ENCODE measurements at regions not wholly inside any gene's neighbourhood (a gene's known extent, or its start where the extent isn't known, plus 50 kb on each side); places are given as distances from the start of the nearest gene placed in this dataset.

DNA sequence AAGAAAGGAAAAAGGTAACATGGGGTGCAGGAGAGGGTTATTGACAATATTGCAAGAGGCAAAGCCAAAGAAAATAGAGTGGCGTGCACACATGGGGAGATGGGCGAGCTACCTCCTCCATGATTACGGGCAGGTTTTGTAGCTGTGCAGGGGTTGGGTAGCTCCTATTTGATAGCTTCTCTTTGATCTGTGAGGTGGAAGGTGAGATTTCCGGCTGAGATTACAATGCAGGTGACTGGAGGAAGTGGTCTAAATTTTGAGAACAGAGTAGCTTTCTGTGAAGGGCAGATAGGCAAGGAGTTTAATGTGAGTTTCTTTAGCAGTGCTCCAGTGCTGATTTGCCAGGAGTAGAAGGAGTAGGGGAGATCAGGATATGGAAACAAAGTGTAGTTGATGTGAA lies 263.4 kb downstream of the PLA2G4A start:
- no peak for DNase-seq

DNA sequence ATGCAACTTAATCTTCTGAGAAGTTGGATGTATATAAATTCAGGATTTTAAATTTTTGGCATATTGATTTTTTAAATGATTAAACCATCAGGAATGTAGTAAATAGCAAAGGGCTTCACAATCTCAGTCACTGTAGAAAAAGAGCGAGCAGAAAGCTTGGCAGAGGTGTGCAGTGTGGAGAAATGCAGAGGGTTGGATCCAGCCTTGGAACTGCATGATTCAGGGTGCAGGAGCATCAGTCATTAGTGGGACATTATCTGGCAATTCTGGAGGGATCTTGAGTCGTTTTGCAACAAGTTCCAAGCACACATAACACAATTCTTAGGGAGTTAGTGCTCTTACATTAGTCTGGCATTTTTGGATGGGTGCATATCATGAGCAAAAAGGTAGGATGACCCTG lies 267.9 kb downstream of the PLA2G4A start:
- no peak for DNase-seq

DNA sequence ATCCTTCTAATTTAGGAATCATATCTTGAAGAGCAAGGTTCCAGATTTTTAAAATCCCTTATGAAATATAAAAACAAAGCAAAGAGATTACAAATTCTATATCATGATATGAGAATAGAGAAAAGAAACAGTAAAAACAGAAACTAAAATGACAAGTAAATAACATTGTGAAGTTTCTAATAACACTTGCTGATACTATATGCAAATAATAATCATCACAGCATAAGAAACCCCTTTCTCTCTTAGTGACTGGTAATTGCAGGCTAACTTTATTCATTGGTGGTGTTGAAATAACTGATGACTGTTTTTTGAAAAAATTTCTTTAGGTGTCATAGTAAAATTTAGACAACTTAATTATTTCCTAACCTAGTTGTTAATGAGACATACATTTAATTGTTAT lies 281.6 kb downstream of the PLA2G4A start:
- no peak for DNase-seq

DNA sequence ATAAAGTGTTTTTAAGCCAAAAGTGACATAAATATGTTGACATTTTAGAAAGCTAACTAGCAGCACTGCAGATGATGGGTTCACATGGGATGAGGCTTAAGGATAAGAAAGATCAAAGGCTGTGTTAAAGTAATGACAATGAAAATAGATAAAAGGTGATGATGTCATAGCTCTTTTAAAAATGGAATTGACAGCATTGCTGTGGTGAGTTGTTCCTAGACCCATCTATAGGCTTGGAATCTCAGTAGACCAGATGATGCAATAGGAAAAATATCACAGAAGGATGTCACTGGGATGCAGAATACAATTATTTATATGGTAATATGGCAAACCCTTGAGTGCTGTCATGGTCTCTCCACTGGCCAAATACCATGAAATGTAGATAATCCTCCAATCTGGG lies 286.0 kb downstream of the PLA2G4A start:
- DNase-seq = no peak

DNA sequence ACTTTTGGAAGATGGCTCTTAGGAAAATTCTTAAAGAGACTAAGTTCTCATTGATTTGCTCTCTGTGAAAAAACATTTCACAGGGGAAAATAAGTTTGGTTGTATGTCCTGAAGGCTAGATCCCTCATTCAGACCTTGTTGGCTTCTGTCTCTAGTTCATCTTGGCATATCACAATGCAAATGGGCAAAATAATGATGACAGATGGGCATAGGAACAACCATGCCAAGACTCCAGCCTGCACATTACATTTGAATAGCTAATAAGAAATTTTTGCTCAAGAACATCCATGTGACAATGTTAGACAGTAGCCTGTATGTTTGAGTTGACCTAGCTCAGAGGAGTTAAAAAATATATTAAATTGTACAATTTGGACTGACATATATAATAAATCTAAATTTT lies 292.9 kb downstream of the PLA2G4A start:
- DNase-seq = no peak

DNA sequence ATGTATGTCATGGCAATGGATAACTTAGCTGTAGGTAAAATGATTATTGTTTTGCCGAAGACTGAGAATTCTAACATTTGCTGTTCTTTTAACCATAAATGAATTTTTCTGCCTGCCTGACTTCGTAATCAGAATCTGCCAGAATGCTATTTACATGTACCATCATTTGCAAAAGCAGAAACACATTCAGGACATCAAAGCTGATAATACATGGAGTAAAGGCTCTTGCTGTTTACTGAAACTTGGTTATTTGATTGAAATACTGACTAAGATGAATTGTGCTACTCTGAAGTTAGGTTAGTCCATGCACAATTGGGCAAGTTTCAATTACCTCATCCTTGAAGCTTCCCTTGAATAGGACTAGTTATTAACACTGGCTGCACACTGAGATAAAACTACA lies 293.8 kb downstream of the PLA2G4A start:
- DNase-seq = no peak

DNA sequence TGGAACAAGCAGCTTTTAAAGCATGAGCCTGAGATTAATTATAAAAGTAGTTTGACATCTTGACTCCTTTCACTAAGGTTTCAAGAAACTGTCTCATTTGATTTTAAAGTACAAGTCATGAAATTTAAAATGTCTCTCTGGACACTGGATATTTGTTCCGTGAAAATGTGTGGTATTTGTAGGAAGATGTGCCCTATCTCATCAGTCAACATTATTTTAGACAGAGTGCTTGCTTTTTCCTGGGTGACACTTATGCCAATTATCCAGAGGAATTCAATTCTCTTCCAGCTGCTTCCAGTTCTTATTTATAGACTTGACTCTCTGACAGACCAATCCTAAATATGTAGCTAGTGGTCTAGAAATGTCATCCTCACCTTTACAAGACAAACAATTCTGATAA lies 300.4 kb downstream of the PLA2G4A start:
- no peak for DNase-seq

DNA sequence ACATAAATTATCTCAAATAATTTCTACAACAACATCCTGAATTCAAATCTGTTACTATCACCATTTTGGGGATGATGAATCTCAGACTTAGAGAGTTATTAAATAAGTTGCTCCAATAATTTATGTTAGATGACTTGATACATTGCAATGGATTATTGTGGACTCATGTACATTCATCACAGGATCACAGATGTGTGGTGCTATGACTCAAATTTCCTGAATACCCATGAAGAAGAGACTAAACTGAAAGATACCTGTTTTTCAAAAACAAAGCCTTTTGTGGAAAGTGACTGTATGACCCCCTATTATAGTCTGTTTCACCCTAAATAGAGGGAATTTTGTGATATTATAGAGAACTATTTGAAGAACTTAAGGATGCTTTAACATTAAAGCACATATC lies 315.0 kb downstream of the PLA2G4A start:
- no peak for DNase-seq

DNA sequence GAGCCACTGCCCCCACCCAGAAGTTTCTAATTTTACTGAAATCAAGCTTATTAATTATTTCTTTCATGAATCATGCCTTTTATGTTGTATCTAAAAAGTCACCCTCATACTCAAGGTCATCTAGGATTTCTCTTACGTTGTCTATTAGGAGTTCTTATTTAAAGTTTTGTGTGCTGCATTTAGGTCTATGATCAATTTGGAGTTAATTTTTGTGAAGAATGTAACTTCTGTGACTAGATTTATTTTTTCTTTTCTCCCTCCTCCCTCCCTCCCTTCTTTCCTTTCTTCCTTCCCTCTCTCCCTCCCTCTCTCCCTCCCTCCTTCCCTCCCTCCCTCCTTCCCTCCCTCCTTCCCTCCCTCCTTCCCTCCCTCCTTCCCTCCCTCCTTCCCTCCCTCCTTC lies 317.6 kb downstream of the PLA2G4A start:
- DNase-seq = no peak

DNA sequence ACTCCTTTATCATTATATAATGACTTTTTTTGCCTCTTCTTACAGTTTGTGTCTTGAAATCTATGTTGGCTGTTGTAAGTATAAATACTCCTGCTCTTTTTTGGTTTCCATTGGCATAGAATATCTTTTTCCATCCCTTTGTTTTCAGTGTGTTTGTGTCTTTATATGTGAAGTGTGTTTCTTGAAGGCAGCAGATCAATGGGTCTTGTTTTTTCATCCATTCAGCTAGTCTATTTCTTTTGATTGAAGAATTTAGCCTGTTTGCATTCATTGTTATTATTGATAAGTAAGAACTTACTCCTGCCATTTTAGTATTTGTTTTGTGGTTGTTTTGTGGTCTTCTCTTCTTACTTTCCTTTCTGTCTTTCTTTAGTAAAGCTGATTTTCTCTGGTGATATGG lies 322.8 kb downstream of the PLA2G4A start:
- DNase-seq = no peak

DNA sequence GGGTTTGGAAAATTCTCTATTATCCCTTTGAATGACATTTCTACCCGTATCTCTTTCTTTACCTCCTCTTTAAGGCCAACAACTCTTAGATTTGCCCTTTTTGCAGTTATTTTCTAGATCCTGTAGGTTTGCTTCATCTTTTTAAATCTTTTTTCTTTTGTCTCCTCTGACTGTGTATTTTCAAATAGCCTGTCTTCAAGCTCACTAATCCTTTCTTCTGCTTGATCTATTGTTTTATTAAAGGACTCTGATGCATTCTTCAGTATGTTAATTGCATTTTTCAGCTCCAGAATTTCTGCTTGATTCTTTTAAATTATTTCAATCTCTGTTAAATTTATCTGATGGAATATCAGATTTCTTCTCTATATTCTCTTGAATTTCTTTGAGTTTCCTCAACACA lies 324.3 kb downstream of the PLA2G4A start:
- no peak for DNase-seq

DNA sequence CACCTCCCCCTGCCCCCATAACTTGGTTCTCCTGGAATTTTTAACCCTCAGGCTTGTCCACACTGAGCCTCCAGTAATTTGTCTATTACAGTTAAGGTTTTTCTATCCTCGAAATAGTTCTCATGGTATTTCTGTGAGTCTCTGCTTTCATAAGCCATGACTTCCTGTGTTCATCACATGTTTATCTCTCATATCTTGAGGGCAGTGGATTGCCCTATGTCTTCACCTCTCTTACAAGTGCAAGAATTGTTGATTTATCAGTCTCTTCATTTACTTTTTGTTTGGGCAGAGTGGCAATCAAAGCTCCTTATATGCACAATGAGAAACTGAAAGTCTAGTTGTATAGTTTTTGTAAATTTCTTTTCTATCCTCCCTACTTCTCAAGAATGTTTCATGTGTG lies 328.4 kb downstream of the PLA2G4A start:
- no peak for DNase-seq

DNA sequence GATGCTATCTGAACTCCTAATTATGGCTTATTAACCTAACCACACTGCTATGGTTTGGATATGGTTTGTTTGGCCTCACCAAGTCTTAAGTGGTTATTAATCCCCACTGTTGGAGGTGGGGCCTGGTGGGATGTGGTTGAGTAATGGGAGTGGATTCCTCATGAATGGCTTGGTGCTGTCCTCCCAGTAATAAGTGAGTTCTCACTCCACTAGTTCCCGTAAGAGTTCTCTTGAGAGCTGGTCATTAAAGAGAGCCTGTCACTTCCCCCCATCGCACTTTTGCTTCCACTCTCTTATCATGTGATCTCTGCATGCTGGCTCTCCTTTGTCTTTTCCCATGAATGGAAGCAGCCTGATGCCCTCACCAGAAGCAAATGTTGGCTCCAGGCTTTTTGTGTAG lies 328.8 kb downstream of the PLA2G4A start:
- DNase-seq = no peak

DNA sequence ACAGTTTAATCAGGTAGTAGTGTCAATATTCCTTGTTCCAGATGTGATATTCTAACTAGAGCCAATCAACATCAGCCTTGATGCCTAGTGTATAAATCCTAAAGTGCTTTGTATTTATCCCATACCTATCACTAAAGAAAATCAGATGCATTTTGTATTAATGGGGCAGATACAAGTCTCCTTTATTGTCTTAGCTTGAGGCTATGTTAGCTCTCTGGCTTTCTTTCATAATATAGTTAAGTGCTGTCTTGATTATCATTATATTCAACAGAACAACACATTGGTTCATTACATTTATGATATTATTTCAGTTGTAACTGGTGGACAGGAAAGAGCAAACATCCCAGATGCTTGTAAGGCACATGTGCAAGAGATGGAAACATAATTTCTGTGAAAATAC lies 338.8 kb downstream of the PLA2G4A start:
- no peak for DNase-seq

DNA sequence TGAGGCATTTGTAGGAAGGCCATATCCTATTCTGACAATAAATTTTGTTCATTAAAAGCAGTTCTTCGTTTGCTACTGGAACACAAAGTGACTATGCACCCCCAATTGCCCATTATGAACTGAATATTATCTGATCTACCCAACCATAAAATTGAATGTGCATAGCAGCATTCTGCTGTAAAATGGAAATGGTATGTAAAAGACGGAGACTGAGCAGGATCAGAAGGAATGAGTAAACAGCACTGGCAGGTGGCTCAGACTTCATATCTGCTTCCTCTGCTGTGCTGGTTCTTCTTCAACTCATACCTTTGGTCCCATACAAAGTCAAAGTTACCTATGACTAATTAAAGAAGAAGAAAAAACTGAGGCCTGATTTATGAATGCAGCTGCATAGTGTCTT lies 339.5 kb downstream of the PLA2G4A start:
- DNase-seq = no peak

DNA sequence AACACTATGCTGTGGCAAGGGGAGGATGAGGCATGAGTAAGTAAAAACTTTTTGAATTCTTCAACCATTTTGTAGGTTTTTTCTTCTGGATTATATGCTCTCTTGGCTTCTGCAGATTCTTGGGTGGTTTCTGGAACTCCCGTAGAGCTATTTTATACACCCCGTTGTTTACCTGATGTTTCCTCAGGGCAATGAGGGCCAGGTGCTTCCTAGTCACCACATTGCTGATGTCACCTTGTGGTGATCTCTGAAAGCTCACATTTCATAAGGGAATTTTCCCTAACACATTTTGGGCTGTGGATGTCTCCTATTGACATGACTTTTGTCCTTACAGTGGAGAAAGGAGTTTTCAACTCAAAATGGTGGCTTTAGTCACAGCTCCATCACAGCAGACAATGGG lies 356.6 kb downstream of the PLA2G4A start:
- no peak for DNase-seq

DNA sequence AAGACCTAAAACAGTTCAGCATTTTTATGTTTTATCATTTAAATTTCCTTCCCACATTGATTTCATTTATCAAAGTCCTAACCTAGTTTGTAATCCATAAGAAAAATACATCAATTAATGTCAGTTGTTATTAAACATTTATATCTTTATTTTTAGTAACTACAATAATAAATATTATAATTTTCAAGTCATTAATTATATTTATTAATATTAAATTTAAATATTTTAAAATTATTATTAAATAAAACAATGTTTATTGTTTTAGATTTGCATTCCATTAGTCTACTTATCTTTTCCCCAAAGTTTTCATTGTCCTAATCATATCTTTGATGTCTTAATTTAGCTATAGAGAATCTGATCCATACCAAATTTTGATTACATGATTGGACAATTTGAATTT lies 368.9 kb downstream of the PLA2G4A start:
- DNase-seq = no peak

DNA sequence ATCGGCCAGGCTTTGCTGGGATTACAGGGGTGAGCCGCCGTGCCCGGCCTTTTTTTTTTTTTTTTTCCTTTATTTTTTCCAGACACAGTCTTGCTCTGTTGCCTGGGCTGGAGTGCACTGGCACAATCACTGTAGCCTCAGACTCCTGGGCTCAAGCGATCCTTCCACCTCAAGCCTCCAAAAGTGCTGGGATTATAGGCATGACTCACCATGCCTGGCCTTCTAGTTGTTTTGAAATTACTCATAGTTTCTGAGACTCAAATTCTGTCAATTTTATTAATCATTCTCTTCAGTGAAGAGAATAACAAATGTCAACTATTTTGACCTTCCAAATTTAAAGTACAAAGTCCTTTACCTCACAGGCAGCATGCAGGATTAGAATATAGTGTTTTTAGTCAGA lies 374.5 kb downstream of the PLA2G4A start:
- no peak for DNase-seq

DNA sequence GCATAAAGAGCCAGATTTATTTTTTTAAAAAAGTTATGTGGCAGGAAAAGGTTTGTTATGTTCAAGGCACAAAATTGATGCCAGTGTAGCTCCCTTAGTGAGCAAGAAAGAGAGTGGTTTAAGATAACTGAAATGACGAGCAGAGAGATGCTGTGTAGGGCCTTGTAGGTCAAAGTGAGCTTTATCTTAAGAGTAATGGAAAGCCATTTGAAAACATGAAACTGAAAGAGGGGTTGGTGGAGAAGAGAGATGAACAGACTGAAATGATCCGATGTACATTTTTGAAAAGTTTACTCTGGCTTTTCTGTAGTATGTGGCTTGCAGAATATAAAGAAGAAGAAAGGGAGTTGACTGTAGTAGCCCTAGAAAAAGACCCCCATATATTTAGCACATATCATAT lies 383.6 kb downstream of the PLA2G4A start:
- DNase-seq = no peak

DNA sequence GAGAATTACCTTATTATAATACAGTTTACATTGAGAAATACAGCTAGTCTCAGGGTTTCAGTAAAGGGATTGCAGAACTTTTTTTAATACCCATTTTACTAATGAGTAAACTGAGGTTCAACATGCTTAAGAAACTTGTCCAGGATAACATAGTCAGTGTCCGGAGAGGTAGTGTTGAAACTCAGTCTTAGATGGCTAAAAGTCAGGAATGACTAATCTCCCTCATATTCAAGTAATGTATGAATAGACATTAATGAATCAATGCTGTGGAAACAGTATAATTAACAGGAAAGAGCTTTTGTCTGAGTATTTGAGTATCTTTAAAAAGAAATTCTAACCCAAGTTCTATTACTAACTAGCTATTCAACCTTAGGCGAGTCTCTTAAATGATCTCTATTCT lies 397.6 kb downstream of the PLA2G4A start:
- DNase-seq = no peak

DNA sequence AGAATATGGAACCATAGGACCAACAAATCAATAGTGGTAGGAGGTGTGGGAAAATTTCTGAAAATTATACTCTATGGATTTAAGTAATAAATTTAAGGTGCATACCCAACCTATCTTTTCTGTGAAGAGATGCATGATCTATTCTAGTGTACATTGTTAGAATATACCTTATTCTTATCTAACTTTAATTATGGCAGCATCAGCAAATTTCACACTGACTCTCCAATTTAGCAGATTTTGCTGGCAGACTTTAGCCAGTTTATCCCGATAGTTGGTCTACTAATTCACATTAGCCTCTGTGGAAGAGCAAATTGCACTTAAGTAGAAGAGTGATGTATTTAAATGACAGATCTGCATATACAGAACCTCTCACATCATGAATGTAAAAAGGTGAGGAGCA lies 400.0 kb downstream of the PLA2G4A start:
- DNase-seq = no peak

DNA sequence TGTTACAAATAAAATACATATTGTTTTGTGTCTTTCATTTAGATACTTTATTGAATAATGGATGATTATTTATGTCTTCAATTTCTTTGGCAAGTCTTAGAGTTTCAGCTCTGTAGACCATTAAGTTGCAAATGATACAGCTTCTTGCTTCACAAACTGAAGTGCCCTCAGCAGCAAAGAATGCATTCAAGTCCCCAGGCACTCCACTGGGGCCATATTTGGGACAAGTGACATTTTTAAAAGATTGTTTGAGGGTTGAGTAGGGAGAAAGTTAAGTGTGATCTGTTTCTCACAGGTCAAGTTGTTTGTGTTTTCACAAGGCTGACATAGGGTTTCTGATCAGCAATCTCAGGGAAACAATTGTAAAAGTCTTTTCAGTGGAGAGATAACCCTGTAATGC lies 400.7 kb downstream of the PLA2G4A start:
- DNase-seq = no peak

DNA sequence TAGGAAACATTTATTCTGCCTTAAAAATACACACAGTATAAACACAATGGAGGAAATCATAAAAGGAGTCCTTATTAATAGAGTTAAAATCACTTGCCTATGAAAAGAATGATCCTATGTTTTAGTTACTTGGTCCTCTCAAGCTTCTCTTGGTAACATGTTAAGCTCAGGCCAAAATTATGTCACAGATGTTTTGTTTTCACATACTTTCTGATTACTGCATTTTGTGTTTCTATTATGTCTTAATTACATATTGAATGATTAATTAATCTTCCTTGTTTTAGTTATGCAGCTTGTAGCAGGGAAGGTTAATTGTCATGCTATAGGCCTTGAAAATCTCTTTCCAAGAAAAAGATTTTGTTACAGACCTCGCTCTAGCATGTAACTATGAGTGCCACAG lies 406.0 kb downstream of the PLA2G4A start:
- no peak for DNase-seq

DNA sequence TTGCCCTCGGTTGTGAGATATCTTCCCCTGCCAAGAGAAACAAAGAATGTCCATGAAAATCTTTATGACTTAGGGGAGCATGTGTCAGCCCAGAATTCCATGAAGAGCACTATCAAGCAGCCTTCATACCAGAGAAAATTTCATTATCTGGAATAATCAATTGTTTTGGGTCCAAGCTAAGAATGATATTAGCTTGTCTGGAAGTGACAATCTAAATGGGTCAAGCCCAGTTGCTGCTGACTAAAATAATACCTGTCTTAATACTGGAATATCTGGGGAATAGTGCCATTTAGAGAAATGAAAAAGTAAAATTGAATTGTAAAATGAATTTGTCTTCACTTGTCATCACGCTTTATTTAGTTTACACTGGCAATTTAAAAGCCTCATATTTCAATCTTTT lies 407.4 kb downstream of the PLA2G4A start:
- no peak for DNase-seq

DNA sequence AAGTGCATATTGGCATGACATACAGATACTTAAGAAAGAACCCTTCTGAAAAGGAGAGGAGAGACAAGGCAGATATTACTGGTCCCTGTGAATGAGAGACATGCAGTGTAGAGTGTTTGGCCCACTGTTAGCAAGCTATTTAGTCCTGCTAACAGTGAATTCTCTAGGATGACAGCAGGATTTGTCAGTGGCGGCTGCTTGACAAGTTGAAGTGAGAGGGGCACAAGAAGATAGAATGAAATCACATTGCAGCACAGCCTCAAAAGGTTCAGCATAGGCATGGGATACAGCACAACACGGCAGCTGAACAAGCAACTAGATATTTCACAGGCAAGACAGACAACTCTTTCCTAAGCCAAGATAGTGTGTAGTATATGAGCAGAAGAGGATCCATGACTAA lies 407.9 kb downstream of the PLA2G4A start:
- DNase-seq = no peak

DNA sequence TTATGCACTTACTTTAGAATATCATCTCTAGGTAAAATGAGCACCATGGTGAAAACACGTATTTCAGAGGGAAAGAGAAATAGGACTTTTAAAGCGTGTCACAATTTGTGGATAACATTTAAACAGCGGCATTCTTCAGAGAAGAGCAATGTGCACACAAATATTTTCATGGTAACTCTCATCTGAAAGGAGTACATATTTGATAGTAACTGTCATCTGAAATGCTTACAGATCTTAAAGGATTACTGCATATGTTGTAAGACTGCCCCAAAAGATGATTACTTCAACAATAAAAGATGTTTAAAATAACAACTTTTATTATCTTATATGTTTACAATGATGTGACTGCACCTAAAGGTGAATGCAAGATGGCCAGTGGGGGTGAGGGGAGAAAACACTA lies 408.8 kb downstream of the PLA2G4A start:
- DNase-seq = no peak

DNA sequence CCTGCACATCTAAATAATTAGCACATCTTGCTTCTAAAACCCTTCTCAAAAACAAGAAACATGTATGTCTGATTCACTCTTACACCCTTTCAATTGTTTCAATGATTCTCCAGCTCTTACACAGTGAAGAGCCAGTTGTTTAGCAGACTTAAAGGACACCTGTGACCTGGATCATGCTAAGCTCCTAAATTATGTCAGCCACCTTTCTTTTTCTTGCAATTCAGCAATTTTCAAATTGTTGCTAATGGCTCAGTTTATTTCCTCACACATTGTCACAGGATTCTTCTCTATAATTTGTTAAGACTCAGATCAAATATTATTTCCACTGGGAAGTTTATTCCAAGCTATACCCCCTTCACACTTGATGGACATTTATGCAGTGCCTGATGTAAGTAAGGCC lies 413.2 kb downstream of the PLA2G4A start:
- no peak for DNase-seq
